HG03571 (cell line): ENCODE measurements at regions not wholly inside any gene's neighbourhood (a gene's known extent, or its start where the extent isn't known, plus 50 kb on each side); places are given as distances from the start of the nearest gene placed in this dataset.
"Not testable (repeated sequence)": the region's sequence is repeated elsewhere in the genome, so short reads cannot be mapped to it uniquely, and the experiment has no call there.

Experiments used
- ATAC-seq: cut with Tn5 transposase; IDR thresholded peaks from one replicate; pipeline ENCODE4 v1.9.1; 2021; ENCODE audit not compliant: unreplicated experiment

DNA sequence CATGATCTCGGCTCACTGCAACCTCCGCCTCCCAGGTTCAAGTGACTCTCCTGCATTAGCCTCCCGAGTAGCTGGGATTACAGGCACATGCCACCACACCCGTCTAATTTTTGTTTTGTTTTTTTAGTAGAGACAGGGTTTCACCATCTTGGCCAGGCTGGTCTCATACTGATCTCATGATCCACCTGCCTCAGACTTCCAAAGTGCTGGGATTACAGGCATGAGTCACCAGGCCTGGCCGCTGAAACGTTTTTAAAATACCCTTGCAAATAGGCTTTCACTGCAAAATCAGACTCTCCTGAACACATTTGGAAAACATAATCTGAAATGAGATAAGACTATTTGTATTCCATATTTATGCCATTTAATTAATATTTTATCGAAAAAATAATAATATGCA, 826.1 kb upstream of the CNTN5 start:
- ATAC-seq = no peak

DNA sequence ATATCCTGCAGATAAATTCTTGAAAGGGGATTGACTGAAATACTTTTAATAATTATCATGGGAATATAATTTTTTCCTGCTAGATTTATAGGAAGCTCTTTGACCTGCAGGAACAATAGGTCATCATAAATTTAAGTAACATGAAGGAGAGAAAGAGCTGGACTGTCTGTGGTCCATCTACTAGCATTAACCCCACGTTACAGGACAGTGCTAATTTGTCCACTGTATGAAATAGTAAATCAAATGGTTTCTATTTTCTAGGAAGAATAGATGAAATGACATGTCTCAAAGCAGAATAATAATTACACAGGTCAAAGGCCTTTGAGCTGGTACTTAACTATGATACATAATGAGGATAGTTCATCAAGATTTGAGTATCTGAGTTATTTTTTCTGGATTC, 825.4 kb upstream of the CNTN5 start:
- ATAC-seq = no peak

DNA sequence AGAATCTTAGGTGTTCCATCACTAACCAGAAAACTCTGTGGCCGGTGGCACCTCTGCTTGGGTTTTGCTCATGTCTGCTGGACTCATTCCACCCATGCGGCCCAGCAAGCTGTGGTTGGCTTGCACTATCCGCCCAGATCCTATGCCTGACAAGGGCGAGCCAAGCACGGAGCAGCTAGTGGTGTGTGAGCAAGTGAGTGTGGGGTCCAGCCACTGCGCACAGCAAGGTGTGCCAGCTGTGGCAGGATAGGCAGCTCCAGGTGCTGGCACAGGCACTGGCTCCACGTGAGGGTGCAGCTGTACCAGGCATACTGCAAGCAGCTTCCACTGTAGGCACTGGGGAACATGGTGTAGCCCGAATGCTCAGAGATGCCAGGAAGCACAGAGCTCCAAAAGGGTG, 813.7 kb upstream of the CNTN5 start:
- ATAC-seq = no peak

DNA sequence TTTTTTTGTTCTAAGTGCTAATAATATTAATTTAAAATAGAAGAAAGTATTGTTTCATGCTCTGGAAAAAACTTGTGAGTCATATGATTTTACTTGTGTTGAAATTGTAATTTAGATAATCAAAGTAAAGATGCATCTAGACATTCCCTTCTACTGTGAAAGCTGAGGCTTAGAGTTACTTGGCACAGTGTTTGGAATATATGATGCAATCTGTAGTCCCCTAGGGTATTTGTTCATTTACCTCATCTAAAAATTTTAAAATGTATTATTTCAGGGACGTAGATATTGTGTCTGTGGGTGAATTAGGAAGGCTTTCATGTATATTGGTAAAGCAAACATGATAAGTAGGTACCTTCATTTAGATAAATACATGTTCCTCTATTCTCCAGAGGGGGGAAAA, 793.5 kb upstream of the CNTN5 start:
- ATAC-seq = no peak

DNA sequence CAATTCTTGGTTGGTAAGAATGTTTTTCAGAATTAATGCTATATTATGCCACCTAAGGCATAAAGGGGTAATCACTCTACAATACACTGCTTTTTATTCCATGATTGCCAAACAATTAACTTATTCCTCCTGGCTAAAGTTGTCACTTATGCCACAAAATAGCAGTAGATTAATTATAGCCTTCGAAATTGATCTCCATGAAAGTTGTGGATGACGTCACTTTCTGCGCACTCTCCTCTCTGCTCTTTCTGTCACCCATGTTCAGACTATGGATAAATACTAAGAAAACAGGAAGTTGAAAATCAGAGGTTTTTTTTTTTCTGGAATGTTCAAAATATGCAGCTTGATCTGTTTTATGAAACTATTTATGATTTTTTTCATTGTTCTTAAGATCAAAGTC, 790.1 kb upstream of the CNTN5 start:
- ATAC-seq = no peak

DNA sequence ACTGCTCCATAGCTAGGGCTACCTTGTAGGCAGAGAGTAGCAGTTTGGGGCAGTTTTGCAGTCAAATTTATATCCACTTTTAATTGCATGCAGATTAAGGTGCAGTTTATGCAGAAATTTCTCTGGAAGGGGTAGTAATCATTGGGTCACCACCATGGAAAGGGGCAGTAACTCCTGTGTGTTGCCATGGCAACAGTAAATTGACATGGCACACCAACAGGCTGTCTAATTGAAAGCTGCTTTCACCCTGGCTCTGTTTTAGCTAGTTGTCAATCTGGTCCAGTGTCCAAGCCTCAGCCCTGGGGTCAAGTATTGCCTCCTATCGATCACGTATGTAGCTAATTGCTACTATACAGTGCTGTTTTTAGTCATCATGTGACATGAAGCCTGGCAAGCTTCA, 786.1 kb upstream of the CNTN5 start:
- ATAC-seq = no peak

DNA sequence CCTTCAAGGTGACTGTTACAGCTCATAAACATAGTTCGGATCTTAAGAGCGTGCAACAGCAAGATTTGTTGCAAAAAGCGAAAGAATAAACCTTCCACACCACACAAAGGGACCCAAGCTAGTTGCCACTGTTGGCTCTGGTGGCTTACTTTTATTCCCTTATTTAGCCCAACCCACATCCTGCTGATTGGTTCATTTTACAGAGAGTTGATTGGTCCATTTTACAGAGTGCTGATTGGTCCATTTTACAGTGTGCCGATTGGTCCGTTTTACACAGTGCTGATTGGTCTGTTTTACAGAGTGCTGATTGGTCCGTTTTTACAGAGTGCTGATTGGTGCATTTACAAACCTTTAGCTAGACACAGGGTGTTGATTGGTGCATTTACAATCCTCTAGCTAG, 776.9 kb upstream of the CNTN5 start:
- ATAC-seq = no peak

DNA sequence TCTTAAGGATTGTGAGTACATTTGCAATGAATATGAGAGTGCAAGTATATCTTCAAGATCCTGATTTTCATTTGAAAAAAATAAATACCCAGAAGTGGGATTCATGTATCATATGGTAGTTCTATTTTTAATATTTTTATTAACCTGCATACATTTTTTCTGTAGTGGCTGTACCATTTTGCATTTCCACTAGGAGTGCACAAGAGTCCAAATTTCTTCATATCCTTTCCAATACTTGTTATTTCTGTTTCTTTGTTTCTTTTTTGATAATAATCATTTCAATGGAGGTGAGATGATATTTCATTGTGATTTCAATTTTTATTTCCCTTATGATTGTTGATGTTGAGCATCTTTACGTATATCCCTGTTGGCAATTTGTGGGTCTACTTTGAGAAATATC, 759.8 kb upstream of the CNTN5 start:
- ATAC-seq = no peak

DNA sequence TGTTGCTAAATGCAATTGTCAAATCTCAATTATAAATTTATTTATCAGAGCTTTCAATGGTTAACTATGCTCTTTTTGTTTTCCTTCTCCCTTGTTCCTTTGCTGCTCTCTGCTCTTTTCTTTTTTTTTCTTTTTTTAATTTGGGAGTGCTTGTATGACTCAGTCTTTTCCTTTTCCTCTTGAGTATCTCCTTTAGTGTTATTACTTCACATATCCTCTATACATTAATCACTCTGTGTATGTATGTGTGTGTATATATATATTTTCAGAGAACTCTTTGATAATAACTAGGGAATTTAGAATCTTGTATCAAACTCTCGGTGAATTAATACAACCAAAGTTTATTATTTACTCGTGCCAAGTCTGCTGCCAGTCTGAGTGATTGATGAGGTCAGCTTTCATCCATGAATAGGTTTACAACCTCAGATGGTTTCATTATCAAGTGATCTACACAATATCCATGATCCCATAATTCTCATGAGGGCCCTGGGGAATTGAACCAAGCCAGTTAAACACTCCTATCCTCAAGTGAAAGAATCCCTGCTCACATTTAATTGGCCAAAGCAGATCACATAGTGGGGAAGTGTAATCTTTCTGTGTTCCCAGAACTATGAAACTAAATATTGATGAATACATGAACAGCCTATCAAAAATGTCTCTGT, 743.4 kb upstream of the CNTN5 start:
- no peak for ATAC-seq

DNA sequence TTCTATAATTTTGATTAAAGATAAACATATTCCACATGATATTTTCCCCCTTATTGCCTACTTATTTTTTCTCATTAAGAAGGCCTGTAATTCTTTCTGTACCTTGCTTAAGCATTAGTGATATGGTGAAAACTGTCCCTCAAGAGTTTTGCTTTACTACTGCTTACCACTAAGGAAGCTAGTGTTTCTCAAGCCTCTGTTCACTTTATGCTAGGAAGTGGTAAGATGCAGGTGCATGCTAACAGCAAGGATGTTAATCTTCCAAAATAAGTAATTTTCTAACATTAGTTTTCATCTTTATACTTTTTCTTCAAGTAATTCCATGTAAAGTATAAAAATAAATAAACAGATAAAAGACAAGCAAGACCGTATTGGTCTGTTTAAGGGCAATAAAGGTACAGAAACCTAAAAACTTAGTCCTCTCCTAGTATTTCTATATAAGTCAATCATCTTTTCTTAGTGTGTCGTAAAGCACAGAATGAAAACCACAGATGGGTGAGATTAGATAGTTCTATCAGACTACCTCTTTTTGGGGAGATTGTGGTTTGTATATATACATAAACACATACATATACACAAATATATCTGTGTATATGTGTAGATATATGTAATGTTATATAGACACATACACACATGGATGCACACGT, 731.0 kb upstream of the CNTN5 start:
- ATAC-seq = no peak

DNA sequence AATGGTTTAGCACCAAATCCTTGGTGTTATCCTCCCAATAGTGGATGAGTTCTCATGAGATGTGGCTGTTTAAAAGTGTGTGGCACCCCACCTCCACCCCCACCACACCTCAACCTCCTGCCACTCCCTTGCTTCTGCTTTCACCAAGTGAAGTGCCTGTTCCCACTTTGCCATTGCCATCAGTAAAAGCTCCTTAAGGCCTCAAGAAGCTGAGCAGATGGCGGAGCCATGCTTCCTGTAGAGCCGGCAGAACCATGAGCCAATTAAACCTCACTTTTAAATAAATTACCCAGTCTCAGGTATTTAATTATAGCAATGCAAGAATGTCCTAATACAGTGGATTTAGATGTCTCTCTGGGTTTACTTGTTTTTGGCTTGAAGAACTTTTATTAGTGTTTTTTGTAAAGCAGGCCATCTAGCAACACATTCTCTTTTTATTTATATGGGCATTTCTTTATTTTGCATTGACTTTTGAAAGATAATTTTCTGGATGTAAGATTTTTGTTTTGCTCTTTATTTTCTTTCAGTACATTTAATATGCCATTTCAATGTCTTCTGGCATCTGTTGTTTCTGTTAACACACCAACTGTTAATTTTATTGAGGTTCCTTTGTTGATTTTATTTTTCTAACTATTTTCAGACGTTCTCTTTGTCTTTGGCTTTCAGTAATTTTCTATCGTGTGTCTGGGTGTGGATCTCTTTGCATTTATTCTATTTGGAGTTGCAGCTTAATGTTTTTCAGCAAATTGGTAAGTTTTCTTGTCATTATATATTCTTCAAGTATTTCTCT, 724.5 kb upstream of the CNTN5 start:
- no peak for ATAC-seq

DNA sequence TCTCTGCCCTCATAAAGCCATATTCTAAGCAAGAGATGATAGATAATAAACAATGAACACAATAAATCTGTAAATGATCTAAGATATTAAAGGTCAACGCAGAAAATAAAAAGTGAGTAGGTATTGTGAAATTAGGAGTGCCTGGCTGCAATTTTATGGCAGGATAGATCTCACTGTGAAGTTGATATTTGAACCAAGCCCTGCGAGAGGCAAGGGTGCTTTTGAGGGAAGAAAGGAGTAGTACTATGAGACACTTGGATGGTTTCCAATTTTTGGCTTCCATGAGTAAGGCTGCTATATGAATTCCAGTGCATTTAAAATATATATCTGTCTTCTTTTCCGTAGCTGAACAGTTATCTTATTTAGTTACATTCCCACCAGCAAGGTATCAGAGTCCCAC, 720.0 kb upstream of the CNTN5 start:
- no peak for ATAC-seq

DNA sequence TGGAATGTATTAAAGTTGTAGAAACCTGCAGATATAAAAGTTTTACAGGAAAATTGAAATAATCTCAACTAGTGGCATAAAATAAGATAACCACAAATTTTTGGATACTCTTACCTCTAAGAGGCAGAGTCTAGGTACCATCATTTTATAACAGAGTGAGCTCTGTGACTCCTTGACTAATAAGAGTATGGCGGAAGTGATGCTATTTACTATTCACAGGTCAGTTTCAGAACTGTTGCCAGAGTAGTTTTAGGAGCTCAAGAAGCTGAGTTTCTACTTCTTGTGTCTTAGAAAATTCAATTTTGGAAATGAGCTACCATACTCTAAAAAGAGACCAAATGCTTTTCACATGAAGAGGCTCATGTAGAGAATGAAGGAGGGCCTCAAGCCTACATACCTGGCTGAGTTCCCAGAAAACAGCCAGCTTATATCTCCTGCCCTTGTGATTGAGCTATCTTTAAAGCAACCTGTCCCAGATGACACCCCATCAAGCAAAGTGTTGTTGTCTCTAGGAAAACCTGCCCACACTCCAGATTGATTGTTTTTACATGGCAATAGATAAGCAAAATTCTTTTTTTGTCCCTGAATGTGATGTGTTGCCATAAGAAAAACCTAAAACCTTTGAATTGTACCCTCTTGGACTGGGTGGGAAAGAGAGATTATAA, 712.8 kb upstream of the CNTN5 start:
- no peak for ATAC-seq

DNA sequence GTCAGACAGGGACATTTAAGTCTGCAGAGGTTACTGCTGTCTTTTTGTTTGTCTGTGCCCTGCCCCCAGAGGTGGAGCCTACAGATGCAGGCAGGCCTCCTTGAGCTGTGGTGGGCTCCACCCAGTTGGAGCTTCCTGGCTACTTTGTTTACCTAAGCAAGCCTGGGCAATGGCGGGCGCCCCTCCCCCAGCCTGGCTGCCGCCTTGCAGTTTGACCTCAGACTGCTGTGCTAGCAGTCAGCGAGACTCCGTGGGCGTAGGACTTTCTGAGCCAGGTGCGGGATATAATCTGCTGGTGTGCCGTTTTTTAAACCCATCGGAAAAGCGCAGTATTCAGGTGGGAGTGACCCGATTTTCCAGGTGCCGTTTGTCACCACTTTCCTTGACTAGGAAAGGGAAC, 690.4 kb upstream of the CNTN5 start:
- not testable (repeated sequence) for ATAC-seq

DNA sequence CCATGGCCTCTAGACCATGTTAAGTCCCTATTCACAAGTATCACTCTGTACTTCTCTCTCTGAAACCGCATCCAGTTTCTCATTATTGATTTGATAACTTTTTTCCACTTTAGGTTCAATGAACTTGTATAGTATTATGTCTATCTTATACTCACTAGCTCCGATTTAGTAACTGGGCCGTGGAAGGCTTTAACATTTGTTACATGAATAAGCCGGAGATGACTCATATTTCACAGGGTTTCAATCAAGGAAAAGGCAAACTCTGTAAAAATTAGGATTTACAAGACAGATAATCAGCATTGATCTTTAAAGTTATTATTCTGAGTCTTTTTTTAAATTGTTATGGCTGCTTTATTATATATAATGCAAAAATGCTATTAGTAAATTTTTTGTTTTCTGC, 662.2 kb upstream of the CNTN5 start:
- no peak for ATAC-seq

DNA sequence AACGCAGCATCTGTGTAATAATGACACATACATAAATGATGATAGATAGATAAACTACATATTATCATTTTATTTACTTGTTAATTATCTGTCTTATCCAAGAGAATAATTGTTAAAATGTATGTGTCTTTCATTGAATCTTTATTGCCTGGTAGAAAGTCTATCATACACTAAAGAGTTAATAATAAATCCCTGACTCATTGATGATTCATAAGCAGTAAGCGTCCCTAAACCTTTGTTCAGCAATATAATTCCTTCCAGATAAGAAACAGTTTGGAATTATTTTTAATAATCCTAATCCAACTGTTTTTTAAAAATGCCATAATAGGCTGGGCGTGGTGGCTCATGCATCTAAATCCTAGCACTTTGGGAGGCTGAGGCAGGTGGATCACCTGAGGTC, 655.6 kb upstream of the CNTN5 start:
- ATAC-seq = no peak

DNA sequence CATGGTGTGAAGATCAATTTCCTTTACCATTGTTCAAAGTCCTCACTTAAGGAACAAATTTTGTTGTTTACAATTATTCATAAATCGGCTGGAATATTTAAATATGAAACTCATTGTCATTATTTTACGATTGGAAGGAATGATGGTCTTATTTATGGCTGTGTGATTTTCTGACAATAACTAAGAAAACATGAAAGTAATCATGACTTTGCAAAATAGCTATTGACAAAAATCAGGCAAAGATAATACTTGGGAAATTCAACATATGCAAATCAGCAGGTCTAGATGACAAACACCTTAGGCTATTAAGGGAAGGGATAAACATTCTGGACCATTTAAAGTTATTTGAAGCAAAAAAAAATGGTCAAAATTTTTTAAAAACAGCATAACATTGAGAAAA, 654.8 kb upstream of the CNTN5 start:
- no peak for ATAC-seq

DNA sequence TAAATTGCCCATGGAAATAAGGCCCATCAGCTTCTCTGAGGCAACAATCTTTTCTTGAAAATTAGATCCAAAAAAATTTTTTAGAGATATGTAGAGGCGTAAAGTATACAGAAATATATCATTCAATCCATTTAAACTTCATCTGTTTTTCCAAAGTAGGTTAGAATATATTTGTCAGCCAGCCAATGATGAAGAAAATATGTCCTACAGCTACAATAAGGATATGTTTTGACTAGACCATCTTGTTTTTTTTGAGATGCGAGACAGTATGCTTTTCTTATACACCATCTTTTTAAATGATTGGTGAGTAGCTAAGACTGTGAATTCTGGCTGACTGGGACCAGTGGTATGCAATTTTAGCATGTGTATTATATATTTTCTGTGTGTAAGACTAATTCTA, 630.4 kb upstream of the CNTN5 start:
- no peak for ATAC-seq

DNA sequence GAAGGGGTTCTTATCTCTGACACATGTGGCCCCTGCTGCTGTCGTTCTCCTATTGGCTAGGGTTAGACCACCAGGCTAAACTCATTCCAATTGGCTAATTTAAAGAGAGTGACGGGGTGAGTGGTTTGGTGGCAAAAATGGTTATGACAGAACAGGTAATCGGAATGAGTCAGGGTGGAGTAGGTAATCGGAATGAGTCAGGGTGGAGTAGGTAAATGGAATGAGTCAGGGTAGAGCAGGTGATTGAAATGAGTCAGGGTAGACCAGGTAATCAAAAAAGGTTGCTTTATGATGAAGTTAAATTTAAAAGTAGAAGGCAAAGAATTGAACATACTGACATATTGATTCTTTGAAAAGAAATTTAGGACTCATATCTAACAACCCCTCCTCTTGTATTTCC, 626.2 kb upstream of the CNTN5 start:
- not testable (repeated sequence) for ATAC-seq

DNA sequence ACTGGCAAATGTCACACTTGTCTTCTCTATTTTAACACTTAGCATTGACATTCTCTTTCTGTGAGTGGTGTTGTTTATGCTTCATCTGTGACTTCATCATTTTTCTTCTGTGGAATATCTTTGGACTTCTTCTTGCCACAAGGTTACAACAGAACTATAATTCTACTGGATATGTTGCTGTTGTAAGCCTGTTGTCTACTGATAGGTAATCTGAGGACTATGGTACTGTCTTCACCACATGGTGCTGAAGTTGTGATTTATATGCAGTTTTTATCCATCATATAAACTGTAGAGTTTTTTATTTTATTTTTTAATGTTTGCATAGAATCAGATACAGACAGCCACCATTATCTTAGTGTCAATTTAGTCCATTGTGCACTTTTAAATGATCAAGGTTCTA, 622.2 kb upstream of the CNTN5 start:
- ATAC-seq = no peak

DNA sequence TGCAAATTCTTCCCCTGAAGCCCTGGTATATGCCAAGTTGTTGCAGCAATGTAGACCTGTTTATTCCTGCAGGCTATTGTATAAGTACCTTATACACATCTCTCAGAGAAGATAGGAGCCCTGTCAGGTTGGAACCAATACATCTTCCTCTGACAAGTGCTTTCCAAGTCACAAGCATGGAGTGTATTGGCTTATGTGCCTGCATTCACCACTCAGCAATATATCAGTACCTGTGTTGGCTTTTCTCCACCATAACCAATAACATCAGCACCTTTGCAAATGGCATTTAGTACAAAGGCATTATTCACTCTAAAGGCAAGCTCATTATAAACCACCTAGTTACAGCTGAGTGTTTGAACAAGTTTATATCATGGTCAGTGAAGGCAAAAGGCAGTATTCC, 611.7 kb upstream of the CNTN5 start:
- ATAC-seq = no peak

DNA sequence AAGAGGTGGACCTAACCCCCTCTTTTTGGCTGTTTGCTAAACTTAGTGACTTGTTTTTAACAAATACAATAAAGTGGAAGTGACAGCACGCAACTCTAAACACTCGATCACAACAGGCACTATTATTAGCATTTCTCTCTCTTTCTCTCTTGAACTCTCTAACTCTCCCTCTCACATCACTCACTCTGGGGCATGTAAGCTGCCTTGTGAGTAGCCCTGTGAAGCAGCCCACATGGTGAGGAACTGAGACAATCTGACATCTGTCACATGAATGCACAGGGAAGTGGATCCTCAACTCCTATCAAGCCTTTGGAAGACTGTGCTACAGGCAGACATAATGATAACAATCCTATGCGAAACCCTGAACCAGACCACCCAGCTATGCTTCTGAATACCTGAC, 609.0 kb upstream of the CNTN5 start:
- ATAC-seq = no peak
